Coronary artery (tissue), 2 donors: ENCODE measurements at regions not wholly inside any gene's neighbourhood (a gene's known extent, or its start where the extent isn't known, plus 50 kb on each side); places are given as distances from the start of the nearest gene placed in this dataset.

Experiments
- DNase-seq: peaks from one replicate; pipeline ENCODE4 v3.0.0-alpha.2; 2017; ENCODE audit warnings: low spot score
- H3K27ac ChIP-seq, 2 donors: fragments of 200-600 bp; sonication (generic); one replicate each; pipeline ENCODE4 v1.5.1; 2016 to 2019
- H3K4me3 ChIP-seq: fragments of 200-600 bp; sonication (generic); 2 replicates; pipeline ENCODE4 v1.5.1; 2016; ENCODE audit warnings: mild to moderate bottlenecking, moderate library complexity
- CTCF ChIP-seq: fragments of 200-600 bp; sonication (generic); IDR thresholded peaks from one replicate; pipeline ENCODE4 v1.5.1; 2019; ENCODE audit warnings: antibody characterized with exemption

GRCh38 chr18:14940735-14941134 is 192.8 kb downstream of the ANKRD30B start:
- peak; percentile 22 for DNase-seq
- Histone ChIP-seq H3K27ac (no peak overlapping the region), H3K4me3 (no peak overlapping the region)
- TF ChIP-seq CTCF: no peak

GRCh38 chr18:14941256-14941655 is 193.3 kb downstream of the ANKRD30B start:
- peak; percentile 26 for DNase-seq
- no peak for TF ChIP-seq CTCF
- Histone ChIP-seq H3K4me3 (no peak overlapping the region), H3K27ac (no peak overlapping the region)

GRCh38 chr18:14941792-14942191 is 193.8 kb downstream of the ANKRD30B start:
- no peak overlapping the region for H3K4me3 ChIP-seq
- DNase-seq: peak; percentile 28
- TF ChIP-seq CTCF: no peak
- H3K27ac ChIP-seq: no peak overlapping the region

GRCh38 chr18:14942275-14942674 is 194.3 kb downstream of the ANKRD30B start:
- TF ChIP-seq CTCF: no peak
- peak; percentile 19 for DNase-seq
- no peak overlapping the region for H3K4me3 ChIP-seq
- no peak overlapping the region for H3K27ac ChIP-seq

GRCh38 chr18:14943486-14943885 is 195.5 kb downstream of the ANKRD30B start:
- H3K27ac ChIP-seq: no peak overlapping the region
- TF ChIP-seq CTCF: no peak
- DNase-seq: no peak
- no peak overlapping the region for H3K4me3 ChIP-seq

- Histone ChIP-seq H3K4me3 (no peak overlapping the region), H3K27ac (no peak overlapping the region)
- peak; percentile 43 for DNase-seq
- TF ChIP-seq CTCF: no peak
Observed at GRCh38 chr18:14943967-14944636, 196.1 kb downstream of the ANKRD30B start.

- DNase-seq: peak; percentile 49
- Histone ChIP-seq H3K27ac (no peak overlapping the region), H3K4me3 (no peak overlapping the region)
- no peak for TF ChIP-seq CTCF
Observed at GRCh38 chr18:14944838-14945237, 196.9 kb downstream of the ANKRD30B start.
